BLaER1 treated with 17β-estradiol and CSF1 and Interleukin-3, amounts not matched to agents 10 nM and 100 nM (cell line): ENCODE measurements at regions not wholly inside any gene's neighbourhood (a gene's known extent, or its start where the extent isn't known, plus 50 kb on each side); places are given as distances from the start of the nearest gene placed in this dataset.

ENCODE experiments used
- H3K27ac ChIP-seq, 11 experiments: shearing (Covaris generic); formaldehyde crosslinking; 2 replicates each; pipeline ENCODE4 v1.8.1; 2022
- H3K27me3 ChIP-seq, 11 experiments: shearing (Covaris generic); formaldehyde crosslinking; 2 replicates each; pipeline ENCODE4 v1.8.1; 2022
- H3K36me3 ChIP-seq, 11 experiments: shearing (Covaris generic); formaldehyde crosslinking; 2 replicates each; pipeline ENCODE4 v1.8.1; 2022
- H3K4me1 ChIP-seq, 10 experiments: shearing (Covaris generic); formaldehyde crosslinking; 2 replicates each; pipeline ENCODE4 v1.8.1; 2022
- H3K4me2 ChIP-seq, 11 experiments: shearing (Covaris generic); formaldehyde crosslinking; 2 replicates each; pipeline ENCODE4 v1.8.1; 2022
- H3K4me3 ChIP-seq, 10 experiments: shearing (Covaris generic); formaldehyde crosslinking; 2 replicates each; pipeline ENCODE4 v1.8.1; 2022
- H3K9ac ChIP-seq, 11 experiments: shearing (Covaris generic); formaldehyde crosslinking; 2 replicates each; pipeline ENCODE4 v1.8.1; 2022
- H3K9me3 ChIP-seq, 11 experiments: shearing (Covaris generic); formaldehyde crosslinking; replicated peaks in 1 of 11; 2 replicates each; pipeline ENCODE4 v1.8.1; 2022
- H4K20me1 ChIP-seq, 11 experiments: shearing (Covaris generic); formaldehyde crosslinking; 2 replicates each; pipeline ENCODE4 v1.8.1; 2022
- Cebpa-rat ChIP-seq, 11 experiments: shearing (Covaris generic); IDR thresholded peaks; 2 replicates each; pipeline ENCODE4 v1.8.1; 2022

DNA sequence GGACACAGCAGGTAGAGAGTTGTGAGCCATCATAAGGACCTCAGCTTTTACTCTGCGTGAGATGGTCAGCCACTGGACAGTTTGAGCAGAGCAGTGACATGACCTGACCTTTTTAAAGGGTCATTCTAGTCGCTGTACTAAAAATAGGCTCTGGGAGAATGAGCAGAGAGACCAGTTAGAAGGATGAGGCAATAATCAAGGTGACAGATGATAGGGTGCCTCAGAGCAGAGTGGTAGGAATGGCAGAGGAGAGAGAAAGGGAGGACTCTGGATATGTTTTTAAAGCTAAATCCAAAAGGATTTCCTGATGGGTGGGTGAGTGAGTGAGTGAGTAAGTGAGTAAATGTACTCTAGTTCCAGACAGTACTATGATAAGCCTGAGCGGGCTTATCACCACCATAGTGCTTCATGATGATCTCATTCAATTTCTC is 83.6 kb upstream of the ARHGAP5 start:
- Histone ChIP-seq H3K4me2 (peak overlapping the region in 5 of 11 experiments; percentile 26 to 59 (median 52); a peak in 6 of 22 replicates), H3K27ac (no peak overlapping the region), H3K4me3 (no peak overlapping the region)

DNA sequence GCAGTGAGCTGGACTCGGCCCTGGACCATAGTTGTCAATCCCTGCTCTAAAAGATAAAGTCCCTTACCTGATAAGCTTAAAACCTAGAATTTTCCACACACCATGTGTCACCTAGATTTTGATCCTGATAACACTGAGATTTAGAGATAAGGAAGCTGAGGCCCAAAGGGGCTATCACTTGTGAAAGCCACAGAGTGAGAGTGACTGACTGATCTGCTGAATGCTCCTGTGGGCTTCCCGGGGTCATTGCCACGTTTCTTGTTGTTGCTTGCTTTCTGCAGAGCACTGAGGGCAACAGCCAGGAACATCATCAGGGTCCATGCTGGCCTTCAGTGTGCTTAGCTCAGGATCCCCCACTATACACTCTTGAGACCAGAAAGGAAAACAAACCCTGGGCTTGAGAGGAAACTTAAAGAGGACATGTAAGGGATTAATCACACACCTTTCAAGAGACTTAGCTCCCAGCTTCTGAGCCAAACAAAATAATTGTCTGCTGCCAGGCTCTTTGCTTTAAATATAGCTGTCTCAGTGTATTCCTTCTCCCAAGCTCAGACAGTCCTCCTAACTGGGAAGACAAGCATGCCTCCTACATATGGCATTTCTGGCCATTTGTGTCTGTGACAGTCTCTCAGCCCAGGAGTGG is 82.6 kb upstream of the ARHGAP5 start:
- H3K9ac ChIP-seq, result no peak overlapping the region
- no peaks in the 10 kb centered on the region for H3K27me3 ChIP-seq
- H3K9me3 ChIP-seq, result no peaks in the 10 kb centered on the region
- H3K36me3 ChIP-seq, result no peaks in the 10 kb centered on the region
- TF ChIP-seq Cebpa-rat (IDR thresholded peaks at IDR 0.05), result no peak
- H3K4me3 ChIP-seq, result no peak overlapping the region
- H3K4me2 ChIP-seq, result no peak overlapping the region
- peaks cover 0 to 33% (median 12%) of the 10 kb centered on the region in 10 experiments; a peak in 12 of 20 replicates for H3K4me1 ChIP-seq
- no peaks in the 10 kb centered on the region for H4K20me1 ChIP-seq
- no peak overlapping the region for H3K27ac ChIP-seq

More for the DNA sequence above, 83.6 kb upstream of the ARHGAP5 start:
- H3K36me3 ChIP-seq, result no peaks in the 10 kb centered on the region
- no peaks in the 10 kb centered on the region for H3K9me3 ChIP-seq
- H3K4me1 ChIP-seq, result peaks cover 0 to 33% (median 12%) of the 10 kb centered on the region in 10 experiments; a peak in 12 of 20 replicates
- no peak for TF ChIP-seq Cebpa-rat (IDR thresholded peaks at IDR 0.05)
- H3K27me3 ChIP-seq, result no peaks in the 10 kb centered on the region
- H3K9ac ChIP-seq, result no peak overlapping the region
- H4K20me1 ChIP-seq, result no peaks in the 10 kb centered on the region

DNA sequence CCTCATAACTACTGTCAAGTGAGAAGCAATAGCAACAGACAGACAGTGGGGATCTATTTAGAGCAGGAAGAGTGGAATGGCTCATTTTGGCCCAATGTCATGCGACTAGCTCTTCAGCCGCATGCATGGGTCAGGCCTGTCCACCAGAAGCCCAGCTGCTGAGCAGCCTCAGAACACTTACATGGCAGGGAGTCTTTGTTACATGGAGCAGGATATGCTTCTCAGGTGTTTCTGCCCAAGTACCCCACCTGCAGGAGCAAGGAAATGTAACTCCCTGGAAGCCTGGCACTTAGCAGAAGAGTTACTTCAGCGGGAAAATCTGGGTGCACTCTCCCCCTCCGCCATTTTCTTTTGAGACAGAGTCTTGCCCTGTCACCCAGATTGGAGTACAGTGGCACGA is 73.5 kb upstream of the ARHGAP5 start:
- no peaks in the 10 kb centered on the region for H3K9me3 ChIP-seq
- no peak overlapping the region for H3K4me3 ChIP-seq
- no peak overlapping the region for H3K9ac ChIP-seq
- no peak overlapping the region for H3K4me2 ChIP-seq
- H3K36me3 ChIP-seq, result no peaks in the 10 kb centered on the region
- H4K20me1 ChIP-seq, result no peaks in the 10 kb centered on the region
- peaks cover 16 to 31% (median 26%) of the 10 kb centered on the region in 10 experiments for H3K4me1 ChIP-seq
- H3K27ac ChIP-seq, result no peak overlapping the region
- TF ChIP-seq Cebpa-rat (IDR thresholded peaks at IDR 0.05), result no peak
- H3K27me3 ChIP-seq, result 0 out of 22 replicates have a peak, but pooled peaks cover 0 to 4% (median 0%) of the 10 kb centered on the region in 11 experiments

DNA sequence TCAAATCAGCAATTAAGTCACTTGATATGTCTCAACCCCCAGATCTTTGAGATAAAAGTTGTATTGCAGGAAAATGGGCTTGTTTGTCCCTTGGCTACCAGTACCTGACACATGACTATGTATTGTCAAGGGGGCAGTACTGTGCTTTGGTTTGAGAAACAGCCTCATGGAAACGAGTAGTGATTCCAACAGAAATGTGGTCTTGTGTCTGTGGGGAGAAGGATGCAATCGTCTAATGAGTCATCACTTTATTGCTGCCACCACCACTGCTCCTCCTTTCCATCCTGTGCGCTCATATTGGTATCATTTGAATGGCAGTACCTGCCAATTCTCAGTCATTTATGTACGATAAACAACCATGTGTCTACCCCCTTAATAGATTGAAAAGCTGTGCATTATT is 72.8 kb upstream of the ARHGAP5 start:
- H3K9ac ChIP-seq, result no peak overlapping the region
- no peak overlapping the region for H3K4me3 ChIP-seq
- no peaks in the 10 kb centered on the region for H3K9me3 ChIP-seq
- 0 out of 22 replicates have a peak overlapping the region, but pooled peaks of 1 of the 11 experiments have one; percentile 3 for H3K4me2 ChIP-seq
- peaks cover 16 to 36% (median 32%) of the 10 kb centered on the region in 10 experiments for H3K4me1 ChIP-seq
- H4K20me1 ChIP-seq, result no peaks in the 10 kb centered on the region
- H3K36me3 ChIP-seq, result no peaks in the 10 kb centered on the region
- 0 out of 22 replicates have a peak, but pooled peaks cover 0 to 4% (median 0%) of the 10 kb centered on the region in 11 experiments for H3K27me3 ChIP-seq
- peak in 1 of 11 experiments; percentile 17; a peak in 1 of 22 replicates for TF ChIP-seq Cebpa-rat (IDR thresholded peaks at IDR 0.05)
- H3K27ac ChIP-seq, result no peak overlapping the region

DNA sequence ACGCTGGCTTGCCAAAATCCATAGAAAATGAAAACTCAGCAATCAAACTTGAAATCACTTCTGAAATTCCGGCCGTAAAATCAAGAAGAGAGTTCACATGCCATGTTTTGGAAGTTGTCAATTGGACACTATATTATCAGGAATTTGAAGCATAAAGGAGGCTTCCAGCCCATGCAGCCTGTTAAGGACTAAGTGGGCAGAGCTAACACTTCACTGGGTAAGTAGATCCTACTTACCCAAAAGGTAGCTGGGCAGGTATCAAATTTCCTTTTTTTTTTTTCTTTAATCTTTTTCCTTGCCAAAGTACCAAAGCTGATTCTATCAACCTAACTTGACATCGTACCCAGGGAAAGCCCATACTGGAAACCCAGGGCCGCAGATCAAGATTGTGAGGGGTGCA is 71.5 kb upstream of the ARHGAP5 start:
- no peak for TF ChIP-seq Cebpa-rat (IDR thresholded peaks at IDR 0.05)
- Histone ChIP-seq H3K4me2 (no peak overlapping the region), H3K4me3 (no peak overlapping the region), H4K20me1 (no peaks in the 10 kb centered on the region), H3K27ac (no peak overlapping the region), H3K27me3 (0 out of 22 replicates have a peak, but pooled peaks cover 0 to 4% (median 0%) of the 10 kb centered on the region in 11 experiments), H3K9me3 (no peaks in the 10 kb centered on the region), H3K36me3 (no peaks in the 10 kb centered on the region), H3K9ac (no peak overlapping the region), H3K4me1 (peaks cover 19 to 49% (median 40%) of the 10 kb centered on the region in 10 experiments)

DNA sequence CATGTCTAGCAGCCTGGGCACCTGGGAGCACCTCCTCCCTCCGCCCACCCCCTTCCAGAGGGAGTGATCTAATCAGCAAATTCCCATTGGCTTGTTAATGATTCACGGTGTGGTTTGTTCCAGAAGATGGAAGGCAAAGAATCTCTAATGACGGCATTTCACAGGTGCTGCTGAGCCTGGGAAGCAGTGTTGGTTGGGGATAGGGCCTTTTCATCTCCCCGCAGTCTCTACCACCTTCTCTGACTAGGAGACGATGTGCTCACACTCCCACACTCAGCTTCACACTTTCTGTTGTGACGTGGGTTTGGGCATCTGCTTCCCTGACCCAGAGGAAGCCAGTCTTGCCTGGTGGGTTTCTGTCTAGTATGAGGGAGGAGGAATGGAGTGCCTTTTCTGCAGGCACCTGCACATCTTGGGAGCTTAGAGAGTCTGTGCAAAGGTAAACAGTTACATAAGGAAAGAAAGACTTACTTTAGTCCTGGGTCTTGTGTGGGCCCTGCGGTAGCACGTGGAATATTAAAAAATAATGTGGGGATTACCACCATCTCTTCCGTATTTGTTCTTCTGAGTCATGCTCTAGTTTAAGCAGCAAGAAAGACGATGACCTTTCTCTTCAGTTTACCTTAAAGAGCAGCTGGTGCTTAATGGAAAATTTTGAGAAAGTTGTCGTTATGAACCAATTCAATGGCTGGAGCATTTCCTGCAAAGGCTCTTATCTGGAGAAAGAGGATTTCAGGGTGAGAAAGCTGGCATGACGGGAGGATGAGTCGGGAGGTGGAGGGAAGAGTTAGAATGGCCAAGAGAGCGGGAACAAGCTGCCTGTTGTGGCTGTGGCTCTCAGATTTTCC is 70.6 kb upstream of the ARHGAP5 start:
- no peaks in the 10 kb centered on the region for H3K36me3 ChIP-seq
- H3K4me1 ChIP-seq, result peaks cover 23 to 57% (median 45%) of the 10 kb centered on the region in 10 experiments
- no peak for TF ChIP-seq Cebpa-rat (IDR thresholded peaks at IDR 0.05)
- H3K9ac ChIP-seq, result peak overlapping the region in 1 of 11 experiments; percentile 35; a peak in 2 of 22 replicates
- peak overlapping the region in 10 of 11 experiments; percentile 15 to 92 (median 64); a peak in 19 of 22 replicates for H3K4me2 ChIP-seq
- no peak overlapping the region for H3K4me3 ChIP-seq
- 0 out of 22 replicates have a peak, but pooled peaks cover 0 to 4% (median 0%) of the 10 kb centered on the region in 11 experiments for H3K27me3 ChIP-seq
- no peaks in the 10 kb centered on the region for H3K9me3 ChIP-seq
- H4K20me1 ChIP-seq, result no peaks in the 10 kb centered on the region
- H3K27ac ChIP-seq, result no peak overlapping the region

DNA sequence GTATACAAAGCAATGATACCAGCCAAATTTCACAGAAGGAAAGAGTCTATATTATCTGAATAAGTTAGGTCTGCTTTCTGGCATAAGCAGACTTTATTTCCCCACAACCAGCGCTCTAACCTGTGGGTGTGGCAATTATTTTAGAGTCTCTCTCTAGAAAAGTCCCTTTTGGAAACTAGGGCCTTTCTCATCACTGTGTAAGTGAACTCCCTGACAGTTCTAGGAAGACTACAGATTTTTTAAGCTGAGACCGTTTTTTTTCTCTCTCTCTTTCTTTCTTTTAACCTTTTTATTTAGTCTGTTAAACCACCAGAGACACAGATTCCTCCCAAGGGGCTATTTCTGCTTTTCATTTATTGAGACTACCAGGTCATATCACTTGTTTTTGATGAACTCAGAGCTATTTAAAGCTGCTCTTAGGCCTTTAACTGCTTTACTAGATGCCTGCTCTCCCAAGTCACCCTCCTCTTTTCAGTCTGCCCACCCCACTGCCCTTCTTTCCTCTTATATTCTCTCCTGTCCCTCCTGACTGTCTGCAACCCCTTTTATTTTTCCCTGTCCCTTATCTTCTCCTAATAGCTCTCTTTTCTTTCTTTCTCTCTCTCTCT is 69.2 kb upstream of the ARHGAP5 start:
- H3K4me2 ChIP-seq, result peak overlapping the region; percentile 13 to 92 (median 62); a peak in 19 of 22 replicates
- H3K27ac ChIP-seq, result peak overlapping the region in 4 of 11 experiments; percentile 30 to 60 (median 50); a peak in 7 of 22 replicates
- H3K36me3 ChIP-seq, result no peaks in the 10 kb centered on the region
- peaks cover 23 to 57% (median 45%) of the 10 kb centered on the region in 10 experiments for H3K4me1 ChIP-seq
- H3K4me3 ChIP-seq, result peak overlapping the region in 2 of 10 experiments; percentile 27 to 28; a peak in 2 of 20 replicates
- no peaks in the 10 kb centered on the region for H4K20me1 ChIP-seq
- no peaks in the 10 kb centered on the region for H3K9me3 ChIP-seq
- 0 out of 22 replicates have a peak, but pooled peaks cover 0 to 4% (median 0%) of the 10 kb centered on the region in 11 experiments for H3K27me3 ChIP-seq
- TF ChIP-seq Cebpa-rat (IDR thresholded peaks at IDR 0.05), result no peak
- H3K9ac ChIP-seq, result peak overlapping the region in 5 of 11 experiments; percentile 17 to 64 (median 49); a peak in 7 of 22 replicates

DNA sequence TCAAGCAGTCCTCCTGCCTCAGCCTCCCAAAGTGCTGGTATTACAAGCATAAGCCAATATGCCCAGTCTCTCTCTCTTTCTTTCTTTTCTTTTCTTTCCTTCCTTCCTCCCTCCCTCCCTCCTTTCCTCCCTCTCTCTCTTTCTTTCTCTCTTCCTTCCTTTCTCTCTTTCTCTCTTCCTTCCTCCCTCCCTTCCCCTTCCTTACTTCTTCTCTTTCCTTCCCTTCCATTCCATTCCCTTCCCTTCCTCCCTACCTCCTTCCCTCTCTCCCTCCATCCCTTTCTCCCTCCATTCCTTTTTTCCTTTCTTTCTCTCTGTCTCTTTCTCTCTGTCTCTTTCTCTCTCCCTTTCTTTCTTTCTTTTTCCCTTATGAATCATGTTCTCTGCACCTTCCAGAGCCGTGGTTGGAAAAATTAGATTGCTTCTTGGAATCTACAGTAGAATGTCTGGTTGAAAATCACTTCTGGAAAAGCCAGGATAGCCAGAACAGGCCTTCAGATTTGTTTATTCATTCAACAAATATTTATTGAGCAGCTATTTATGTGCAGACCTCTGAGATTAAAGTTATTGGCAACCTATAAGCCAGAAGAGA is 68.4 kb upstream of the ARHGAP5 start:
- no peak for TF ChIP-seq Cebpa-rat (IDR thresholded peaks at IDR 0.05)
- Histone ChIP-seq H3K9me3 (no peaks in the 10 kb centered on the region), H3K27me3 (0 out of 22 replicates have a peak, but pooled peaks cover 0 to 4% (median 0%) of the 10 kb centered on the region in 11 experiments), H3K4me2 (peak overlapping the region; percentile 13 to 92 (median 62); a peak in 18 of 22 replicates), H3K9ac (peak overlapping the region in 3 of 11 experiments; percentile 46 to 64 (median 60); a peak in 3 of 22 replicates), H3K4me3 (no peak overlapping the region), H3K27ac (peak overlapping the region in 4 of 11 experiments; percentile 30 to 60 (median 50); a peak in 7 of 22 replicates), H3K4me1 (peaks cover 23 to 57% (median 45%) of the 10 kb centered on the region in 10 experiments), H4K20me1 (no peaks in the 10 kb centered on the region), H3K36me3 (no peaks in the 10 kb centered on the region)
